GM12873 (cell line): ENCODE measurements at regions not wholly inside any gene's neighbourhood (a gene's known extent, or its start where the extent isn't known, plus 50 kb on each side); places are given as distances from the start of the nearest gene placed in this dataset.

Experiments used
- CTCF ChIP-seq: IDR thresholded peaks from 2 replicates; pipeline ENCODE4 v1.5.1; 2012; ENCODE audit warnings: low read depth, mild to moderate bottlenecking, moderate library complexity, low read length, control low read depth; ENCODE audit not compliant: insufficient read depth; ENCODE audit errors: missing control alignments

- no peak for TF ChIP-seq CTCF
Measured at GRCh38 chr10:128326251-128326650, 200.0 kb upstream of the MKI67 start.

- no peak for TF ChIP-seq CTCF
Measured at GRCh38 chr10:128326851-128327250, 200.6 kb upstream of the MKI67 start.

- TF ChIP-seq CTCF: no peak
Measured at GRCh38 chr10:128336401-128336800, 210.2 kb upstream of the MKI67 start.

- no peak for TF ChIP-seq CTCF
Measured at GRCh38 chr10:128337860-128338378, 211.7 kb upstream of the MKI67 start.

- TF ChIP-seq CTCF: no peak
Measured at GRCh38 chr10:128338951-128339350, 212.7 kb upstream of the MKI67 start.

GRCh38 chr10:128339753-128340152 is 213.5 kb upstream of the MKI67 start:
- no peak for TF ChIP-seq CTCF

GRCh38 chr10:128345353-128345752 is 219.1 kb upstream of the MKI67 start:
- no peak for TF ChIP-seq CTCF
